ENCODE measurements at regions not wholly inside any gene's neighbourhood (a gene's known extent, or its start where the extent isn't known, plus 50 kb on each side); places are given as distances from the start of the nearest gene placed in this dataset.

- H3K27ac ChIP-seq, result no peak overlapping the region
- no peaks in the 10 kb centered on the region for H3K9me3 ChIP-seq
- H3K4me1 ChIP-seq, result peaks cover 0 to 26% (median under 1%) of the 10 kb centered on the region in 6 donors
- no peak for DNase-seq
- no peak overlapping the region for H3K4me3 ChIP-seq
- no peaks in the 10 kb centered on the region for H3K36me3 ChIP-seq
- intact Hi-C loops (cut with DNase I; ENCODE audit: low total_unique reads), result no loop called here
- no peaks in the 10 kb centered on the region for H3K27me3 ChIP-seq (replicated peaks in 1 of 7)
- TF ChIP-seq, protein P1, sequence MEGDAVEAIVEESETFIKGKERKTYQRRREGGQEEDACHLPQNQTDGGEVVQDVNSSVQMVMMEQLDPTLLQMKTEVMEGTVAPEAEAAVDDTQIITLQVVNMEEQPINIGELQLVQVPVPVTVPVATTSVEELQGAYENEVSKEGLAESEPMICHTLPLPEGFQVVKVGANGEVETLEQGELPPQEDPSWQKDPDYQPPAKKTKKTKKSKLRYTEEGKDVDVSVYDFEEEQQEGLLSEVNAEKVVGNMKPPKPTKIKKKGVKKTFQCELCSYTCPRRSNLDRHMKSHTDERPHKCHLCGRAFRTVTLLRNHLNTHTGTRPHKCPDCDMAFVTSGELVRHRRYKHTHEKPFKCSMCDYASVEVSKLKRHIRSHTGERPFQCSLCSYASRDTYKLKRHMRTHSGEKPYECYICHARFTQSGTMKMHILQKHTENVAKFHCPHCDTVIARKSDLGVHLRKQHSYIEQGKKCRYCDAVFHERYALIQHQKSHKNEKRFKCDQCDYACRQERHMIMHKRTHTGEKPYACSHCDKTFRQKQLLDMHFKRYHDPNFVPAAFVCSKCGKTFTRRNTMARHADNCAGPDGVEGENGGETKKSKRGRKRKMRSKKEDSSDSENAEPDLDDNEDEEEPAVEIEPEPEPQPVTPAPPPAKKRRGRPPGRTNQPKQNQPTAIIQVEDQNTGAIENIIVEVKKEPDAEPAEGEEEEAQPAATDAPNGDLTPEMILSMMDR (IDR thresholded peaks at IDR 0.05 in 8 of 11, conservative IDR thresholded peaks at IDR 0.05 in 3 of 11), result no peak
- TF ChIP-seq POLR2A (IDR thresholded peaks at IDR 0.05) (no peak), POLR2AphosphoS5 (IDR thresholded peaks at IDR 0.05) (no peak)
- 56 to 89% (median 75%) methylated on average over 1 of the region's 1 CpG for WGBS, 5 donors
Measured at GRCh38 chr2:136045344-136045743, 59.9 kb upstream of the DARS1 start.

Measured in spleen (tissue), 11 donors.